ENCODE measurements at regions not wholly inside any gene's neighbourhood (a gene's known extent, or its start where the extent isn't known, plus 50 kb on each side); places are given as distances from the start of the nearest gene placed in this dataset.

DNA sequence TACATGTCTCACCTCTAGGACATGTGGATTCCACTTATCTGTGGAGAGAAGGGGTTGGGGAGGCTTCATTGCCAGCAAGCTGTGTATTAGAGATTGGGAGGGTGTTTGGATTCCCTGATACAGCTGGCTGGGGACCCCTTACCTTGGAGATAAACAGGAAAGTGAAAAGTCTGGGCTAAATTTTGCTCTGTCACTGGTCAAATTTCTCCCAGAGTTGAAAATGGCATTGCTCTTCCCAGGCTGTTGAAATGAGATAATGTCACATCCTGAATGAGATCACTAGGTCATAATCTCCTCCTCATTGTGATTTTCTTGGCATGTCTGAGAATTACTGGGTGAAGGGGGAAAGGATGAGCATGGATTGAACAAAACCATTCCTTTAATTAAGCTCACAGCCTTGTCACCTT, 265.0 kb upstream of the PARD3B start:
- Histone ChIP-seq H3K36me3 (no peaks in the 10 kb centered on the region), H3K27me3 (no peaks in the 10 kb centered on the region), H3K4me3 (no peak overlapping the region), H3K9me3 (no peaks in the 10 kb centered on the region), H3K27ac (no peak overlapping the region), H3K4me1 (no peaks in the 10 kb centered on the region)
- DNase-seq, result no peak
- ATAC-seq, result no peak
- intact Hi-C loops (cut with DNase I), result no loop called here
- TF ChIP-seq, protein P1, sequence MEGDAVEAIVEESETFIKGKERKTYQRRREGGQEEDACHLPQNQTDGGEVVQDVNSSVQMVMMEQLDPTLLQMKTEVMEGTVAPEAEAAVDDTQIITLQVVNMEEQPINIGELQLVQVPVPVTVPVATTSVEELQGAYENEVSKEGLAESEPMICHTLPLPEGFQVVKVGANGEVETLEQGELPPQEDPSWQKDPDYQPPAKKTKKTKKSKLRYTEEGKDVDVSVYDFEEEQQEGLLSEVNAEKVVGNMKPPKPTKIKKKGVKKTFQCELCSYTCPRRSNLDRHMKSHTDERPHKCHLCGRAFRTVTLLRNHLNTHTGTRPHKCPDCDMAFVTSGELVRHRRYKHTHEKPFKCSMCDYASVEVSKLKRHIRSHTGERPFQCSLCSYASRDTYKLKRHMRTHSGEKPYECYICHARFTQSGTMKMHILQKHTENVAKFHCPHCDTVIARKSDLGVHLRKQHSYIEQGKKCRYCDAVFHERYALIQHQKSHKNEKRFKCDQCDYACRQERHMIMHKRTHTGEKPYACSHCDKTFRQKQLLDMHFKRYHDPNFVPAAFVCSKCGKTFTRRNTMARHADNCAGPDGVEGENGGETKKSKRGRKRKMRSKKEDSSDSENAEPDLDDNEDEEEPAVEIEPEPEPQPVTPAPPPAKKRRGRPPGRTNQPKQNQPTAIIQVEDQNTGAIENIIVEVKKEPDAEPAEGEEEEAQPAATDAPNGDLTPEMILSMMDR (IDR thresholded peaks at IDR 0.05), result no peak

DNA sequence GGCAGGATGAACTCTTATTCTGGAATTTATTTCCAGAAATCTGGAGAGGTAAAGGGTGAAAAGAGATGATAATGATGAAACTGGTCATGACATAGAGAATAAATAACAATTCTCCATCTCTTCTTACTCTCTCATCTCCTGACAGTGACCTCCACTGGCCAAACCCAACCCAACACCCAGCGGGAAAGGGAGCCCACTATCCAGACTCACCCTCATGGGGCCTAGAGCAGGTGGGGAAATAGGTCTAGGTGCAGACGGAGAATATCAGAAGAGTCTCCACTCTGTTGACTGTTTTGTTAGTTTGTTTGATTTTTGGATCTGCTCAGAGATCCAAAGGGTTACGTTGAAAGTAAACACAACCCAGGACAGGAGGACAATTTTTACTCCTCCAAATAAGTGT, 263.2 kb upstream of the PARD3B start:
- ATAC-seq (no peak), DNase-seq (no peak)
- no peaks in the 10 kb centered on the region for H3K4me1 ChIP-seq
- TF ChIP-seq, protein P1 (IDR thresholded peaks at IDR 0.05), result no peak
- no peak overlapping the region for H3K27ac ChIP-seq
- no peaks in the 10 kb centered on the region for H3K27me3 ChIP-seq
- no peaks in the 10 kb centered on the region for H3K36me3 ChIP-seq
- H3K4me3 ChIP-seq, result no peak overlapping the region
- no peaks in the 10 kb centered on the region for H3K9me3 ChIP-seq
- intact Hi-C loops (cut with DNase I), result no loop called here

DNA sequence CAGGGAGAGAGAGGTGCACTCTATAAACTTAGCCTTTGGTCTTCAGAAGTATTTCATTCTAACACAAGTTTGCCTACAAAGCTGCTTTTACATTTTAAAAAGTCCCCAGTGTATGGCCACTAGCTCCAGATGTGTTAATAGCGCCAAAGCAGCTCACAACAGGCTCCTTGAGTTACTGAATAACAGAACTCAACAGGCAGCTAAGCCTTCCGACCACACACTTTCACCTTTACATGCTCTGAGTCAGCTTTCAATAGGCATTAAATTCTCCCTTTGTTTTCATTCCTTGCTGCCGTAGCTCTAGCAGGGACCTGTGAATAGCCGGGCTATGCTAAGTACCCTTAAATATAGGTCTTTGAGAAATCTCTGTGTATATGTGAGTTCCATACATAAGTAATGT, 262.8 kb upstream of the PARD3B start:
- intact Hi-C loops (cut with DNase I), result no loop called here
- H3K4me3 ChIP-seq, result no peak overlapping the region
- H3K36me3 ChIP-seq, result no peaks in the 10 kb centered on the region
- TF ChIP-seq, protein P1 (IDR thresholded peaks at IDR 0.05), result no peak
- DNase-seq, result peak in 2 of 4 donors; percentile 32 to 69
- ATAC-seq, result peak; percentile 97
- no peak overlapping the region for H3K27ac ChIP-seq
- H3K9me3 ChIP-seq, result no peaks in the 10 kb centered on the region
- H3K4me1 ChIP-seq, result no peaks in the 10 kb centered on the region
- H3K27me3 ChIP-seq, result no peaks in the 10 kb centered on the region

DNA sequence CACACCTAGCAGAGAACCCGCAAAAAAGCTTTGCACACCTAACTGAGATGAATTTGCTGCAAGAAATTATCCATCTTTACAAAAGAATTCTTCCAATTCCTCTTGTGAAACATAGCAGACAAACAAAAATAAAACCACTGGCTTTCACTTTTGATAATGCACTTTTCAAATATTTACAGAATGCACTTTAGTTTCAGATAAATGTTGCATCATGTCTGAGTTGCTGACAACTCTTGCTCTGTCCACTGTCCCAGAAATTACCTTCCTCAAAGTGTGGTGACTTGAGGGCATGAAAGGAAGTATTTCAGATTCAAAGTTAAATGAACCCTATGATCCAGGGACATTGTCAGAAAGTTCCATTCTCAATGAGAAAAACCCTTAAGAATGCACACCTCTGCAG, 256.2 kb upstream of the PARD3B start:
- intact Hi-C loops (cut with DNase I), result no loop called here
- no peak overlapping the region for H3K4me3 ChIP-seq
- no peak overlapping the region for H3K27ac ChIP-seq
- H3K9me3 ChIP-seq, result no peaks in the 10 kb centered on the region
- no peaks in the 10 kb centered on the region for H3K27me3 ChIP-seq
- ATAC-seq (no peak), DNase-seq (no peak)
- H3K4me1 ChIP-seq, result no peaks in the 10 kb centered on the region
- H3K36me3 ChIP-seq, result no peaks in the 10 kb centered on the region
- TF ChIP-seq, protein P1 (IDR thresholded peaks at IDR 0.05), result no peak

DNA sequence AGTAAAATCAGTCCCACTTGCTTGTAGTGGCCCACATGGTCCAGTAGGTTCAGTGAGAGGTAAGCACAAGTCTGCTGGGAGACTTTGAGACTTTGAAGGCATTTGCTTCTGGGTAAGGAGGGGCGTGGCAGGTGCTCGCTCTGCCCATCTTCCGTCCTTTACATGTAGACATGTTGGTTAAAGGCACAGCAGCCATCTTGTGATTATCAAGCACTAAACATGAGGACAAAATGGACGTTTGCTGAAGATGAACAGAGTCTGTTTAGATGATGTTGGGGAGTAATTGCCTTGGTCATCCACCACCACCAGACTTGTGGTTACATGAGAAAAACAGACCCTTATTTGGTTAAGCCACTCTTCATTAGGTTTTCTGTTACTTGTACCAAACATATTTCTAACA, 252.8 kb upstream of the PARD3B start:
- TF ChIP-seq, protein P1 (IDR thresholded peaks at IDR 0.05), result no peak
- DNase-seq (no peak), ATAC-seq (no peak)
- intact Hi-C loops (cut with DNase I), result no loop called here
- Histone ChIP-seq H3K27ac (no peak overlapping the region), H3K4me3 (no peak overlapping the region), H3K36me3 (no peaks in the 10 kb centered on the region), H3K4me1 (no peaks in the 10 kb centered on the region), H3K9me3 (no peaks in the 10 kb centered on the region), H3K27me3 (no peaks in the 10 kb centered on the region)
